Caco-2 (cell line): ENCODE measurements at regions not wholly inside any gene's neighbourhood (a gene's known extent, or its start where the extent isn't known, plus 50 kb on each side); places are given as distances from the start of the nearest gene placed in this dataset.
"Not testable (repeated sequence)": the region's sequence is repeated elsewhere in the genome, so short reads cannot be mapped to it uniquely, and the experiment has no call there.

Source experiments
- BruUV-seq: library from RNA; stranded (reverse); fragments of 400-500 nt; replicated peaks from 2 replicates; lab custom pipeline; 2021; lab: Mats Ljungman, UMichigan
- CTCF ChIA-PET: fragments of 300-600 bp; sonication (Branson Sonifier 250); formaldehyde crosslinking; loops from one replicate; lab custom pipeline; 2022; ENCODE audit warnings: antibody characterized with exemption; lab: Charles Lee
- POLR2A ChIA-PET: fragments of 300-600 bp; sonication (Branson Sonifier 250); formaldehyde crosslinking; loops from one replicate; lab custom pipeline; 2022; ENCODE audit warnings: antibody characterized with exemption; lab: Charles Lee
- DNase-seq, 2 experiments: peaks; one replicate each; pipeline versions ENCODE4 v3.0.0 to v3.0.0-alpha.2; 2020 to 2022
- H3K27me3 ChIP-seq: replicated peaks from 2 replicates; pipeline ENCODE4 v1.6.0; 2011; ENCODE audit warnings: low read length; ENCODE audit not compliant: control insufficient read depth, insufficient read depth
- H3K36me3 ChIP-seq: 2 replicates; pipeline ENCODE4 v1.5.1; 2011; ENCODE audit warnings: low read length; ENCODE audit not compliant: control insufficient read depth, insufficient read depth
- H3K4me1 ChIP-seq: fragments of 250-450 bp; sonication (Bioruptor Pico); 2 replicates; pipeline ENCODE4 v1.5.1; 2020; ENCODE audit warnings: mild to moderate bottlenecking
- H3K4me3 ChIP-seq: 2 replicates; pipeline ENCODE4 v1.5.1; 2011; ENCODE audit warnings: low read depth, mild to moderate bottlenecking, control low read depth, low read length
- H3K9me3 ChIP-seq: fragments of 250-450 bp; sonication (Bioruptor Pico); 2 replicates; pipeline ENCODE4 v1.5.1; 2020; ENCODE audit warnings: mild to moderate bottlenecking, moderate library complexity
- H3K27ac Mint-ChIP-seq: one replicate; pipeline ENCODE4 v1.8.0; 2022; ENCODE audit warnings: mixed read lengths; ENCODE audit not compliant: unreplicated experiment
- H3K27me3 Mint-ChIP-seq: one replicate; pipeline ENCODE4 v1.8.0; 2022; ENCODE audit warnings: mixed read lengths; ENCODE audit not compliant: insufficient read depth, unreplicated experiment
- H3K36me3 Mint-ChIP-seq: one replicate; pipeline ENCODE4 v1.8.0; 2022; ENCODE audit warnings: mild to moderate bottlenecking, mixed read lengths; ENCODE audit not compliant: insufficient read depth, unreplicated experiment
- H3K4me1 Mint-ChIP-seq: one replicate; pipeline ENCODE4 v1.8.0; 2022; ENCODE audit warnings: low read depth, mixed read lengths; ENCODE audit not compliant: unreplicated experiment
- H3K4me3 Mint-ChIP-seq: one replicate; pipeline ENCODE4 v1.8.0; 2022; ENCODE audit warnings: mild to moderate bottlenecking, moderate library complexity, mixed read lengths; ENCODE audit not compliant: unreplicated experiment
- H3K9me3 Mint-ChIP-seq: one replicate; pipeline ENCODE4 v1.8.0; 2022; ENCODE audit warnings: mixed read lengths; ENCODE audit not compliant: unreplicated experiment
- intact Hi-C: fragments of 100-400 bp; cut with micrococcal nuclease; formaldehyde crosslinking; loops from one replicate; pipeline ENCODE4 v1.10.0; 2022; ENCODE audit not compliant: unreplicated experiment
- TF ChIP-seq, protein P1 (sequence below), 2 experiments: fragments of 200-600 bp in 1 of 2; IDR thresholded peaks; 1 replicate in 1 of 2; 2 replicates in 1 of 2; pipeline versions ENCODE4 v1.5.1 to v1.8.0; 2011 to 2022; ENCODE audit warnings: antibody characterized with exemption in 1 of 2, control low read depth in 1 of 2, inconsistent platforms in 1 of 2, low read depth in 1 of 2, low read length in 1 of 2, mild to moderate bottlenecking in 1 of 2, moderate library complexity in 1 of 2; ENCODE audit not compliant: insufficient read depth in 1 of 2, severe bottlenecking in 1 of 2, unreplicated experiment in 1 of 2

DNA sequence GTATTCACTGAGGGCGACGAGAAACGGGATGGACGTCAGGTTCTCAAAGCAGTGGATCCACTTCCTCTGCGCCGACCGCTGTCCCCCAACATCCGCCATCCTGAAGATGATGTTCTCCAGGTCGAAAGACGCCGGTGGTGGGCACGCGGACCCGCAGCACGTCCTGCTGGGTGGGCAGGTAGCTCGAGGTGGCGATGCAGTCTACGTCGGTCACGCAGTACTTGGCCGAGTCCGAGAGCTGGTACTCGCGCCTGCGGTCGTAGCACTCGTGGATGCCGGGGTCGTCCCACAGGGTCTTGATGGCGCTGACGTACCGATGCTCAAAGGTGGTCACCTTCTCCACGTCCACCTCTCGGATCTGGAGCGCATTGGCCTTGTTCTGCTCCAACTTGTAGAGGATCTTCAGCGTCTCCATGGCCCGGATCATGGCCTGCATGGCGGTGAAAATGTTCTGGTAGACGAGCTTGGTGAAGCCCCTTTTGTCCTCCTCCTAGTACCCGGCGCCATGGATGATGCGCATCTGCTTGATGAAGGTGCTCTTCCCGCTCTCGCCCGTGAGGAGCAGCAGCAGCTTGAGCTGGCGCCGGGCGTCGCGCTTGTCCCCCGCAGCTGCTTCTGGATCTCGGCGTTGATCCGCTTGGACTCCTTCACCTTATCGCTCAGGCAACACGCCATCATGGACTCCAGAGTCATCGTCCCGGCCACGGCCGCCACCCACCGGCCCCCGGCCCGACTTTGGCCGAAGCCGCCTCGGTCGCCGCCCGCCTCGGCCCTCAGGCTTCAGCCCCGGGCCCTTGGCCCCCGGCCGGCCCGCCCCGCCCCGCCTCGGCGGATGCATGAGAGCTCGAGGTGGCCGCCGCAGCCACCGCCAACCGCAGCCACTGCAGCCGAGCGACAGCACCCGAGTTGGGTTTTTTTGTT, 122.9 kb upstream of the KCTD7 start:
- no peaks in the 10 kb centered on the region for H3K27me3 ChIP-seq
- TF ChIP-seq, protein P1, sequence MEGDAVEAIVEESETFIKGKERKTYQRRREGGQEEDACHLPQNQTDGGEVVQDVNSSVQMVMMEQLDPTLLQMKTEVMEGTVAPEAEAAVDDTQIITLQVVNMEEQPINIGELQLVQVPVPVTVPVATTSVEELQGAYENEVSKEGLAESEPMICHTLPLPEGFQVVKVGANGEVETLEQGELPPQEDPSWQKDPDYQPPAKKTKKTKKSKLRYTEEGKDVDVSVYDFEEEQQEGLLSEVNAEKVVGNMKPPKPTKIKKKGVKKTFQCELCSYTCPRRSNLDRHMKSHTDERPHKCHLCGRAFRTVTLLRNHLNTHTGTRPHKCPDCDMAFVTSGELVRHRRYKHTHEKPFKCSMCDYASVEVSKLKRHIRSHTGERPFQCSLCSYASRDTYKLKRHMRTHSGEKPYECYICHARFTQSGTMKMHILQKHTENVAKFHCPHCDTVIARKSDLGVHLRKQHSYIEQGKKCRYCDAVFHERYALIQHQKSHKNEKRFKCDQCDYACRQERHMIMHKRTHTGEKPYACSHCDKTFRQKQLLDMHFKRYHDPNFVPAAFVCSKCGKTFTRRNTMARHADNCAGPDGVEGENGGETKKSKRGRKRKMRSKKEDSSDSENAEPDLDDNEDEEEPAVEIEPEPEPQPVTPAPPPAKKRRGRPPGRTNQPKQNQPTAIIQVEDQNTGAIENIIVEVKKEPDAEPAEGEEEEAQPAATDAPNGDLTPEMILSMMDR (IDR thresholded peaks at IDR 0.05; ENCODE audit: insufficient read depth in 1 of 2, low read depth in 1 of 2, low read length in 1 of 2, severe bottlenecking in 1 of 2, unreplicated experiment in 1 of 2), result no peak
- DNase-seq, result peak; percentile 29 to 57
- no peaks in the 10 kb centered on the region for H3K4me1 ChIP-seq
- H3K36me3 Mint-ChIP-seq, result no peaks in the 10 kb centered on the region
- no TSS peak for BruUV-seq
- no peaks in the 10 kb centered on the region for H3K4me1 Mint-ChIP-seq
- H3K27me3 Mint-ChIP-seq, result no peaks in the 10 kb centered on the region
- H3K9me3 ChIP-seq, result no peaks in the 10 kb centered on the region
- no peaks in the 10 kb centered on the region for H3K9me3 Mint-ChIP-seq
- H3K4me3 ChIP-seq, result peak overlapping the region; percentile 39
- ChIA-PET CTCF (interaction anchor here (0.8 kb wide), 1 partner anchor 30 kb away, joined by 3 read pairs; no protein-coding TSS in a partner anchor), POLR2A (no interaction called here)
- no peak overlapping the region for H3K27ac Mint-ChIP-seq
- H3K36me3 ChIP-seq, result no peaks in the 10 kb centered on the region
- intact Hi-C loops, result no loop called here
- H3K4me3 Mint-ChIP-seq, result peak overlapping the region; percentile 62

GRCh38 chr7:66506703-66507102, 122.0 kb upstream of the KCTD7 start:
- H3K27me3 ChIP-seq, H3K9me3 Mint-ChIP-seq, POLR2A ChIA-PET, intact Hi-C loops, BruUV-seq, DNase-seq, H3K27ac Mint-ChIP-seq, H3K4me1 ChIP-seq, H3K27me3 Mint-ChIP-seq, CTCF ChIA-PET, H3K36me3 Mint-ChIP-seq, H3K4me3 ChIP-seq, H3K36me3 ChIP-seq, H3K9me3 ChIP-seq, H3K4me1 Mint-ChIP-seq: not testable (repeated sequence)
- H3K4me3 Mint-ChIP-seq, result peak overlapping the region; percentile 62

DNA sequence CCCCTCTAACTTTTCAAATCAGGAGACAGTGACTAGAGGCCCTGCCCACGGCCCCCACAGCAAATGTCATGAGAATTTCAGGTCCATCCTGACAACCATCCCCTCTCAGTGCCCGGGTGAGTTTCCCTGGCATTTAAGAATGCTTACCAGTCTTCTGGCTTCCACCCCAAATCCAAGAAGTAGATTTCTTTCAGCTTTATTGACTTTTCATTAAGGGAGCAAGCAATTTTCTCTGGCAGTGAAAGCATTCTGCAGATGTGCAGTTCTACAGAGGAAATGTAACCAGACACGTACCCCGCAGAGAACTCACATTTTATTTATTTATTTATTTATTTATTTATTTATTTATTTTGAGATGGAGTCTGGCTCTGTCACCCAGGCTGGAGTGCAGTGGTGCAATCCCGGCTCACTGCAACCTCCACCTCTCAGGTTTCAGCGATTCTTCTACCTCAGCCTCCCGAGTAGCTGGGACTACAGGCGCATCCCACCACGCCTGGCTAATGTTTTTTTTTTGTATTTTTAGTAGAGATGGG, 120.9 kb upstream of the KCTD7 start:
- Mint-ChIP-seq H3K36me3 (no peaks in the 10 kb centered on the region), H3K9me3 (no peaks in the 10 kb centered on the region), H3K4me1 (no peaks in the 10 kb centered on the region), H3K27me3 (no peaks in the 10 kb centered on the region), H3K4me3 (no peak overlapping the region), H3K27ac (no peak overlapping the region)
- Histone ChIP-seq H3K9me3 (no peaks in the 10 kb centered on the region), H3K4me1 (no peaks in the 10 kb centered on the region), H3K36me3 (no peaks in the 10 kb centered on the region), H3K4me3 (no peak overlapping the region), H3K27me3 (no peaks in the 10 kb centered on the region)
- TF ChIP-seq, protein P1 (IDR thresholded peaks at IDR 0.05; ENCODE audit: insufficient read depth in 1 of 2, low read depth in 1 of 2, low read length in 1 of 2, severe bottlenecking in 1 of 2, unreplicated experiment in 1 of 2), result no peak
- POLR2A ChIA-PET, result no interaction called here
- no peak for DNase-seq
- intact Hi-C loops, result no loop called here
- no TSS peak for BruUV-seq
- CTCF ChIA-PET, result no interaction called here
